ENCODE measurements at regions not wholly inside any gene's neighbourhood (a gene's known extent, or its start where the extent isn't known, plus 50 kb on each side); places are given as distances from the start of the nearest gene placed in this dataset.

DNA sequence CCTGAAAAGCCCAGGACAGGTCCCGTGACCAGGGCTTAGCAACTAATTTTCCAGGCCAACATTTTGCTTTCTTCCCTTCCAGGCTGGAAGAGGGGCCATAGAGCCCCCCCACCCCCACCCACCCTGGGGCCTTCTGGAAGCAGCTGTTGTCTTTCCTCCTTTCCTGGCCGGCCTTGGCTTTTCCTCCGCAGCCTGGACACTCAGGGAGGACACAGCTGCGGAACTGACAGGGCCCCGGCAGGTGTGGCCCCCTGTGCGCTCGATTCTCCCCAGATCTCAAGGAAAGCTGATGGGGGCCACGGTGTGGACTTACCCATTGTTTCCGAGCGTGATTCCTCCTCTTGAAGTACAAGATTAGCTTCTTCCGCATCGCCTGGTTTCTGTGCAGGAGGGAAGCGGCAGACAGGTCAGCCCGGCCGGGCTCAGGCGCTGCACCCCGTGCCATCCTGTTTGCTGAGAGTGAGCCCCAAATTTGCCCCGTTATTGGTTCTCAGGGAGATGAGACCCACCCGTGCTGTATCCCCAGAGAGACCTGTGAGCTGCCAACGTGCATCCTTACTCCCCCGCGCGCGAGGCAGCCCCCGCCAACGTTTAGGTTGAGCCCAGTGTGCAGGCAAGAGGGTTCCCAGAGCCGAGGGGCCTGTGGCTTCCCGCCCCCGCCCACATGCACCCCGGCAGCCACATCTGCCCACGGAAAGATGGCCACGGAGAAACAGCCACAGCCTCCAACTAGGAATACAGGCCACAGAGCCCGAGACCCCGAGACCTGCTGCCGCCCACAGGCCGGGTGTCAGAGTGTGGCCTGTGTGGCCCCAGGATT is 129.6 kb downstream of the NCOR2 start:
- no peak overlapping the region for H3K4me3 ChIP-seq (ENCODE audit: low read length)
- TF ChIP-seq, protein P1, sequence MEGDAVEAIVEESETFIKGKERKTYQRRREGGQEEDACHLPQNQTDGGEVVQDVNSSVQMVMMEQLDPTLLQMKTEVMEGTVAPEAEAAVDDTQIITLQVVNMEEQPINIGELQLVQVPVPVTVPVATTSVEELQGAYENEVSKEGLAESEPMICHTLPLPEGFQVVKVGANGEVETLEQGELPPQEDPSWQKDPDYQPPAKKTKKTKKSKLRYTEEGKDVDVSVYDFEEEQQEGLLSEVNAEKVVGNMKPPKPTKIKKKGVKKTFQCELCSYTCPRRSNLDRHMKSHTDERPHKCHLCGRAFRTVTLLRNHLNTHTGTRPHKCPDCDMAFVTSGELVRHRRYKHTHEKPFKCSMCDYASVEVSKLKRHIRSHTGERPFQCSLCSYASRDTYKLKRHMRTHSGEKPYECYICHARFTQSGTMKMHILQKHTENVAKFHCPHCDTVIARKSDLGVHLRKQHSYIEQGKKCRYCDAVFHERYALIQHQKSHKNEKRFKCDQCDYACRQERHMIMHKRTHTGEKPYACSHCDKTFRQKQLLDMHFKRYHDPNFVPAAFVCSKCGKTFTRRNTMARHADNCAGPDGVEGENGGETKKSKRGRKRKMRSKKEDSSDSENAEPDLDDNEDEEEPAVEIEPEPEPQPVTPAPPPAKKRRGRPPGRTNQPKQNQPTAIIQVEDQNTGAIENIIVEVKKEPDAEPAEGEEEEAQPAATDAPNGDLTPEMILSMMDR (IDR thresholded peaks at IDR 0.05; ENCODE audit: insufficient read depth, low read depth, low read length, missing control alignments) = no peak
- DNase-seq (ENCODE audit: low read depth) = no peak

DNA sequence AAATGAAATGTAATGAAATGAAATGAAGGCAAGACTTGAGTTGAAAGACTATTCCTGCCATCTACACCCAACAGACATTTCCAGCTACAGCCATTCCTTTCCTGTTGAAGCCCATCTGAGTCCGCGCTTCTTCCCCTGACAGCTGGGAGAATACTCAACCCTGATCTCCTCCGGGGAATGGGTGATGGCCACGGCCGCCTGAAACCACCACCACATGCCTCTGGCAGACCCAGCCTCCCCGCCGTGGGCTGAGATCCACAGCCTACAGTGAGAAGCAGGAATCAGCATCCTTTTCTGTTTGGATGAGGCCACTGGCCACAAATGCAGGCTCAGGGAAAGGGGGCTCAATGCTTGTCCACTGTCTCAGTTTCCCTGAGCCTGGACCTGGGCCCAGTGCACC is 130.3 kb downstream of the NCOR2 start:
- no peak overlapping the region for H3K4me3 ChIP-seq (ENCODE audit: low read length)
- DNase-seq (ENCODE audit: low read depth) = no peak
- TF ChIP-seq, protein P1 (IDR thresholded peaks at IDR 0.05; ENCODE audit: insufficient read depth, low read depth, low read length, missing control alignments) = no peak

DNA sequence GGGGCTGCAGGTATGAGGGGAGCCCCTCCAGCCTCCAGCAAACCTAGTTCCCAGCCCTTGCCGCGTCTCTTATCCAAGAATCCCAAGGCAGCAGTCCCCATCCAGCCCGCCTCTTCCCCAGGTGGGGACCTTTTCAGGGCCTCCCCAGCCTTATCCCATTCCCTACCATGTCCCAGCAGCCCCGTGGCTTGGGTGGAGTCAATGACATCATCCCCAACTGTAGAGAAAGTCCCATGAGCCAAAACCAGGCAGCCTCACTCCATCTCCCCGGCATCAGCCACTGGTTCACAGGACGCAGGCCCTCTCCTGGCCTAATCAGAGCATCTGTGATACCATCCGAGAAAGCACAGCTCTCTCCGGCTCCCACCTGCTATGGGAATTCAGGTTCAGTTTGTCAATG is 131.0 kb downstream of the NCOR2 start:
- no peak overlapping the region for H3K4me3 ChIP-seq (ENCODE audit: low read length)
- peak; percentile 10 for DNase-seq (ENCODE audit: low read depth)
- TF ChIP-seq, protein P1 (IDR thresholded peaks at IDR 0.05; ENCODE audit: insufficient read depth, low read depth, low read length, missing control alignments) = no peak

DNA sequence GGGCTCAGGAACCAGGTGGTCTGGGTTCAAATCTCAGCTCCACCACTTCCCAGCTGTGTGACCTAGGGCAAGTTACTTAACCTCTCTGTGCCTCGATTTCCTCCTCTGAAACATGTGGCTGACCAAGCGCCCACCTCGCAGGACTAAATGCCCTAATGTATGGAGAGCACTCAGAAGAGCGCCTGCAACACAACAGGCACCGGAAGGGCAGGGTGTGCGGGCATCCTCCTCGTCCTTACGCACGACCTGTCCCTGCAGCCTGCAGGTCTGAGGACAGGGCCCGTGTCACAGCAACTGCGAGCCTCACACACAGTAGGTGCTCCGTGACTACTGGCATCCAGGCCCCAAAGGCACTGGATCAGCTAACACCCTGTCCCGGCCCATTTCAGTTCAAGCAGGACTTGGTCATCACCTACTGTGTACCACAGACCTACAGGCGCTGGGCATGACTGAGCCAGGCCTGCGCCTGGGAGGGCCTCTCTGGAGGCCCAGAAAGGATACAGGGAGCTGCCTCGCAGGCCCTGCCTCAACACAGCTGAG is 131.5 kb downstream of the NCOR2 start:
- TF ChIP-seq, protein P1 (IDR thresholded peaks at IDR 0.05; ENCODE audit: insufficient read depth, low read depth, low read length, missing control alignments) = no peak
- DNase-seq (ENCODE audit: low read depth) = no peak
- H3K4me3 ChIP-seq (ENCODE audit: low read length) = no peak overlapping the region

DNA sequence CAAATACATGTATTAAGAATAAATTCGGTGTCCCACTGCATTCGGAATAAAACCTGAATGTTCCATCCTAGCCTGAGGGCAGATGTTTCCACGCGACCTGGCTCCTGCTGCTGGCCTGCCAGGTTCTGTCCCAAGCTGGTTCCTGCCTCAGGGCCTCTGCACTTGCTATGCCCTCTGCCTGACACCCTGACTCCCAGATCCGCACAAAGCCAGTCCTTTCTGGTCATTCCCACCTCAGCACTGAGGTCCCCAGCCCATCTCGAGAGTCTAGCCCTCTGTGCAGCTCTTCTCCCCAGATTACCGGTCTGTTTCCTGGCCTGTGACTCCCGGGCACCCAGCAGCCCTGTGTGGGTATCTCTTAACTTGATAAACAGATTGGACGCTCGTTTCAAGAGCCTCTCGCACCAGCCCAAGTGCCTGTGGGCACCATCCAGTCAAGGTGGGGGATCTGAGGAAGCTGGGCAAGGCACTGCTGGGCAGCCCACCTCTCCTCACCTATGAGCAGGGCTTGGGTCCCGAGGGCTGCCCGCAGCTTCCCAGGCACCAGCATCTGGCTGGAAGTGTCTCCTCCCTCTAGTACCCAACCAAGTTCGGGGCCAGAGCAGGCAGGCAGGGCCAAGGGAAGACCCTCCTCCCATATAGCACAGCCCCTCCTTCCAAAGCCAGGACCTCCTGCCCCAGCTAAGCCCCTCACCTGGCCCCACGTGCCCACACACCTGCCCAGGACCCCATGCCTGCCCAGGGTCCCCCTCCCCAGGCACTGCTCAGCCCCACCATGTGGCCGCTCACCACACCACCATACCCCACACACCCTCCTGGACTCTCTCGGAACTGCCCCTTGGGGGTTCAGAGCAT is 132.2 kb downstream of the NCOR2 start:
- H3K4me3 ChIP-seq (ENCODE audit: low read length) = no peak overlapping the region
- TF ChIP-seq, protein P1 (IDR thresholded peaks at IDR 0.05; ENCODE audit: insufficient read depth, low read depth, low read length, missing control alignments) = no peak
- no peak for DNase-seq (ENCODE audit: low read depth)

DNA sequence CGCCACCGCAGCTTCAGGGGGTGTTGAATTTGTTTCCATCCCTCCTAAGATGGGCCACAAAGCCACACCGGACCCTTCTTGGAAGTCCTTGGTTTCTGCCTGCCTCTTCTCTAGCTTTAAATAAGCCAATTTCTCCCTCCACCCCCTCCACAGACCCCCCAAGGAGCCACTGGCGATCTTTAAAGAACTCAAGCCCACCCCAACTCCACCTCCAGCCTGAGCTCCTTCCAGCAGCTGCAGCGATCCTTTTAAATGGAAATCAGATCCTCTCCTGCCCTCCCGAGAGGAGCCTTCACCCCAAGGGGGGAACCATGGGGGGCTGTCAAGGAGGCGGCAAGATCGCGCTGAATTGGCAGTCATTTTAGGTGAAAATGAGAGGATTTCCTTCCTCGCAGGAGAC is 133.1 kb downstream of the NCOR2 start:
- DNase-seq (ENCODE audit: low read depth) = no peak
- TF ChIP-seq, protein P1 (IDR thresholded peaks at IDR 0.05; ENCODE audit: insufficient read depth, low read depth, low read length, missing control alignments) = no peak
- no peak overlapping the region for H3K4me3 ChIP-seq (ENCODE audit: low read length)

All from epithelial cell of esophagus (primary cell).